H9 (cell line): ENCODE measurements at regions not wholly inside any gene's neighbourhood (a gene's known extent, or its start where the extent isn't known, plus 50 kb on each side); places are given as distances from the start of the nearest gene placed in this dataset.

Source experiments
- DNase-seq: peaks from one replicate; pipeline ENCODE4 v3.0.0-alpha.2; 2017
- H2AFZ ChIP-seq: one replicate; pipeline ENCODE4 v1.6.1; 2013; ENCODE audit warnings: mild to moderate bottlenecking, low read length, control low read depth, moderate library complexity
- H2AK5ac ChIP-seq: 2 replicates; pipeline ENCODE4 v1.6.1; 2013; ENCODE audit warnings: low read length, control low read depth, mixed read lengths; ENCODE audit not compliant: insufficient read length
- H2BK120ac ChIP-seq: one replicate; pipeline ENCODE4 v1.6.1; 2013; ENCODE audit warnings: low read depth, mild to moderate bottlenecking, low read length, control low read depth, inconsistent platforms; ENCODE audit not compliant: poor library complexity, severe bottlenecking
- H2BK12ac ChIP-seq: 2 replicates; pipeline ENCODE4 v1.6.1; 2013; ENCODE audit warnings: low read length, control low read depth, mixed read lengths, low read depth; ENCODE audit not compliant: insufficient read length
- H2BK15ac ChIP-seq: 2 replicates; pipeline ENCODE4 v1.6.1; 2013; ENCODE audit warnings: low read depth, low read length, control low read depth
- H2BK20ac ChIP-seq: one replicate; pipeline ENCODE4 v1.6.1; 2013; ENCODE audit warnings: low read depth, mild to moderate bottlenecking, low read length, control low read depth, inconsistent platforms; ENCODE audit not compliant: poor library complexity, severe bottlenecking
- H2BK5ac ChIP-seq: 2 replicates; pipeline ENCODE4 v1.6.1; 2013; ENCODE audit warnings: low read length, control low read depth, mixed read lengths; ENCODE audit not compliant: insufficient read length
- H3K14ac ChIP-seq: 2 replicates; pipeline ENCODE4 v1.6.1; 2013; ENCODE audit warnings: low read length, control low read depth; ENCODE audit not compliant: insufficient read depth
- H3K18ac ChIP-seq: 2 replicates; pipeline ENCODE4 v1.6.1; 2013; ENCODE audit warnings: low read depth, mild to moderate bottlenecking, mixed read lengths, low read length, control low read depth; ENCODE audit not compliant: insufficient read length
- H3K23ac ChIP-seq: 2 replicates; pipeline ENCODE4 v1.6.1; 2013; ENCODE audit warnings: low read length, control low read depth, mixed read lengths, low read depth; ENCODE audit not compliant: insufficient read length
- H3K23me2 ChIP-seq: 2 replicates; pipeline ENCODE4 v1.6.1; 2013; ENCODE audit warnings: low read depth, mild to moderate bottlenecking, mixed read lengths, low read length, control low read depth; ENCODE audit not compliant: insufficient read length, poor library complexity, severe bottlenecking
- H3K27ac ChIP-seq: 2 replicates; pipeline ENCODE4 v1.5.1; 2013; ENCODE audit warnings: low read length, control low read depth, mixed read lengths, low read depth; ENCODE audit not compliant: insufficient read length
- H3K27me3 ChIP-seq: 2 replicates; pipeline ENCODE4 v1.6.1; 2013; ENCODE audit warnings: low read length, control low read depth, inconsistent platforms; ENCODE audit not compliant: insufficient read depth
- H3K4ac ChIP-seq: 2 replicates; pipeline ENCODE4 v1.6.1; 2013; ENCODE audit warnings: low read depth, mild to moderate bottlenecking, control low read depth, inconsistent platforms, low read length, moderate library complexity
- H3K4me1 ChIP-seq: 2 replicates; pipeline ENCODE4 v1.6.1; 2013; ENCODE audit warnings: low read length, control low read depth, inconsistent platforms; ENCODE audit not compliant: insufficient read depth
- H3K4me2 ChIP-seq: 2 replicates; pipeline ENCODE4 v1.6.1; 2013; ENCODE audit warnings: low read length, control low read depth, mixed read lengths; ENCODE audit not compliant: insufficient read length, insufficient read depth
- H3K56ac ChIP-seq: 2 replicates; pipeline ENCODE4 v1.6.1; 2013; ENCODE audit warnings: low read depth, mild to moderate bottlenecking, mixed read lengths, low read length, control low read depth; ENCODE audit not compliant: insufficient read length
- H3K79me1 ChIP-seq: 2 replicates; pipeline ENCODE4 v1.6.1; 2013; ENCODE audit warnings: low read depth, mild to moderate bottlenecking, moderate library complexity, low read length, control low read depth, inconsistent platforms; ENCODE audit not compliant: insufficient read depth, poor library complexity, severe bottlenecking
- H3K79me2 ChIP-seq: 2 replicates; pipeline ENCODE4 v1.6.1; 2013; ENCODE audit warnings: low read length, control low read depth, inconsistent platforms; ENCODE audit not compliant: insufficient read depth
- H3K9ac ChIP-seq: 2 replicates; pipeline ENCODE4 v1.6.1; 2013; ENCODE audit warnings: low read length, control low read depth, mixed read lengths; ENCODE audit not compliant: insufficient read length; ENCODE audit errors: extremely low read depth
- H3K9me3 ChIP-seq: one replicate; pipeline ENCODE4 v1.6.1; 2013; ENCODE audit warnings: low read depth, low read length, inconsistent platforms; ENCODE audit not compliant: control insufficient read depth
- H3T11ph ChIP-seq: one replicate; pipeline ENCODE4 v1.6.1; 2013; ENCODE audit warnings: mild to moderate bottlenecking, low read length, control low read depth, inconsistent platforms
- H4K20me1 ChIP-seq: one replicate; pipeline ENCODE4 v1.6.1; 2013; ENCODE audit not compliant: control insufficient read depth, insufficient read length, insufficient read depth
- H4K5ac ChIP-seq: 2 replicates; pipeline ENCODE4 v1.6.1; 2013; ENCODE audit warnings: low read depth, mild to moderate bottlenecking, mixed read lengths, low read length, control low read depth; ENCODE audit not compliant: insufficient read length
- H4K8ac ChIP-seq: replicated peaks from 2 replicates; pipeline ENCODE4 v1.6.1; 2013; ENCODE audit warnings: low read length, control low read depth, mixed read lengths, low read depth; ENCODE audit not compliant: insufficient read length
- H4K91ac ChIP-seq: 2 replicates; pipeline ENCODE4 v1.6.1; 2013; ENCODE audit warnings: low read depth, mild to moderate bottlenecking, moderate library complexity, mixed read lengths, low read length, control low read depth; ENCODE audit not compliant: insufficient read length
- H3K27ac Mint-ChIP-seq, 3 experiments: 2 replicates in 2 of 3; 3 replicates in 1 of 3; pipeline ENCODE4 v1.8.0; 2020 to 2021; ENCODE audit warnings: mixed read lengths in 3 of 3, mild to moderate bottlenecking in 1 of 3, moderate library complexity in 1 of 3
- H3K27me3 Mint-ChIP-seq: 2 replicates; pipeline ENCODE4 v1.8.0; 2021; ENCODE audit warnings: low read depth, mild to moderate bottlenecking, moderate library complexity, mixed read lengths
- H3K36me3 Mint-ChIP-seq, 3 experiments: 2 replicates in 2 of 3; 3 replicates in 1 of 3; pipeline ENCODE4 v1.8.0; 2020 to 2021; ENCODE audit warnings: low read depth in 3 of 3, mixed read lengths in 3 of 3; ENCODE audit not compliant: insufficient read depth in 1 of 3
- H3K4me1 Mint-ChIP-seq, 2 experiments: 2 replicates each; pipeline ENCODE4 v1.8.0; 2020; ENCODE audit warnings: mixed read lengths in 2 of 2
- H3K4me3 Mint-ChIP-seq, 2 experiments: 2 replicates in 1 of 2; 3 replicates in 1 of 2; pipeline ENCODE4 v1.8.0; 2020 to 2021; ENCODE audit warnings: mild to moderate bottlenecking in 2 of 2, mixed read lengths in 2 of 2, moderate library complexity in 1 of 2
- H3K9me3 Mint-ChIP-seq, 2 experiments: 2 replicates in 1 of 2; 3 replicates in 1 of 2; pipeline ENCODE4 v1.8.0; 2020; ENCODE audit warnings: mild to moderate bottlenecking in 2 of 2, mixed read lengths in 2 of 2, moderate library complexity in 1 of 2
- CTCF ChIP-seq: fragments of 200-600 bp; sonication (generic); conservative IDR thresholded peaks from 3 replicates; pipeline ENCODE4 v1.8.0; 2021; ENCODE audit warnings: antibody characterized with exemption, mild to moderate bottlenecking
- WGBS: extraction: QIAGEN DNeasy Blood & Tissue Kit; methylation state at CpG from one replicate; pipeline ENCODE4 v1.1.7; 2013; ENCODE audit warnings: missing lambda C conversion rate, low lambda C conversion rate, mixed read lengths; ENCODE audit not compliant: insufficient read length; ENCODE audit errors: extremely low coverage; 5-methylcytosine and 5-hydroxymethylcytosine counted together

- no peak overlapping the region for H3K18ac ChIP-seq
- no peak overlapping the region for H3K4ac ChIP-seq
- H3K79me2 ChIP-seq: no peaks in the 10 kb centered on the region
- H3K14ac ChIP-seq: no peak overlapping the region
- no peak overlapping the region for H3K23ac ChIP-seq
- no peak overlapping the region for H2BK20ac ChIP-seq
- no peak overlapping the region for H3K4me3 Mint-ChIP-seq
- no peak overlapping the region for H3T11ph ChIP-seq
- no peaks in the 10 kb centered on the region for H3K36me3 Mint-ChIP-seq
- no peak overlapping the region for H2BK15ac ChIP-seq
- no peak overlapping the region for H2AK5ac ChIP-seq
- no peak overlapping the region for H2BK120ac ChIP-seq
- no peaks in the 10 kb centered on the region for H3K9me3 Mint-ChIP-seq
- no peaks in the 10 kb centered on the region for H3K23me2 ChIP-seq
- H4K5ac ChIP-seq: no peak overlapping the region
- no peak for DNase-seq
- H4K91ac ChIP-seq: no peak overlapping the region
- H2AFZ ChIP-seq: no peak overlapping the region
- no peaks in the 10 kb centered on the region for H3K27me3 Mint-ChIP-seq
- TF ChIP-seq CTCF: no peak
- no peak overlapping the region for H2BK12ac ChIP-seq
- no peaks in the 10 kb centered on the region for H4K20me1 ChIP-seq
- WGBS: 100% methylated on average over 2 of the region's 2 CpGs
- no peak overlapping the region for H3K27ac Mint-ChIP-seq
- no peaks in the 10 kb centered on the region for H3K4me1 ChIP-seq
- no peak overlapping the region for H3K27ac ChIP-seq
- no peaks in the 10 kb centered on the region for H3K79me1 ChIP-seq
- H3K4me2 ChIP-seq: no peak overlapping the region
- no peaks in the 10 kb centered on the region for H3K9me3 ChIP-seq
- H3K9ac ChIP-seq: no peak overlapping the region
- no peak overlapping the region for H3K56ac ChIP-seq
- peaks cover 0 to 8% of the 10 kb centered on the region in 2 experiments; a peak in 2 of 4 replicates for H3K4me1 Mint-ChIP-seq
- H2BK5ac ChIP-seq: no peak overlapping the region
- H3K27me3 ChIP-seq: no peaks in the 10 kb centered on the region
- no peak overlapping the region for H4K8ac ChIP-seq
These were observed 689.6 kb downstream of the MECOM start for GRCh38 chr3:168973897-168974296.
